Testis (tissue), 2 donors: ENCODE measurements at regions not wholly inside any gene's neighbourhood (a gene's known extent, or its start where the extent isn't known, plus 50 kb on each side); places are given as distances from the start of the nearest gene placed in this dataset.

Experiments
- CTCF ChIP-seq, 3 experiments: fragments of 450-650 bp in 2 of 3; fragments of 200-600 bp in 1 of 3; sonication (generic) in 1 of 3; IDR thresholded peaks; one replicate each; pipeline ENCODE4 v1.5.1; 2016 to 2019; ENCODE audit warnings: antibody characterized with exemption in 3 of 3, mild to moderate bottlenecking in 2 of 3, moderate library complexity in 1 of 3
- POLR2A ChIP-seq: fragments of 450-650 bp; IDR thresholded peaks from one replicate; pipeline ENCODE4 v1.6.1; 2017; ENCODE audit warnings: antibody characterized with exemption, mild to moderate bottlenecking, moderate library complexity

GRCh38 chr3:28577941-28578500, 229.4 kb upstream of the AZI2 start:
- TF ChIP-seq CTCF (IDR thresholded peaks at IDR 0.05) (no peak), POLR2A (no peak)
